ENCODE measurements at regions not wholly inside any gene's neighbourhood (a gene's known extent, or its start where the extent isn't known, plus 50 kb on each side); places are given as distances from the start of the nearest gene placed in this dataset.

- TF ChIP-seq CTCF (conservative IDR thresholded peaks at IDR 0.05) (no peak), ZFX (IDR thresholded peaks at IDR 0.05) (no peak)
Measured at GRCh38 chr9:75692309-75692708, 198.2 kb upstream of the PCSK5 start.
